Central memory CD8-positive, alpha-beta T cell (primary cell): ENCODE measurements at regions not wholly inside any gene's neighbourhood (a gene's known extent, or its start where the extent isn't known, plus 50 kb on each side); places are given as distances from the start of the nearest gene placed in this dataset.
"Not testable (repeated sequence)": the region's sequence is repeated elsewhere in the genome, so short reads cannot be mapped to it uniquely, and the experiment has no call there.

Experiments used
- ATAC-seq: fragments of 150-1000 bp; cut with Tn5 transposase; replicated peaks from 2 replicates; pipeline ENCODE4 v1.10.0; 2022; ENCODE audit warnings: mild to moderate bottlenecking, moderate FRiP score, moderate number of reproducible peaks; ENCODE audit not compliant: poor library complexity, severe bottlenecking; ENCODE audit errors: extremely low read depth
- DNase-seq, 2 donors: peaks; one replicate each; pipeline ENCODE4 v3.0.0; 2021; ENCODE audit warnings: low spot score in 2 of 2
- H3K27ac Mint-ChIP-seq: one replicate; pipeline ENCODE4 v1.8.0; 2022; ENCODE audit warnings: low read depth, mild to moderate bottlenecking, moderate library complexity, mixed read lengths
- H3K27me3 Mint-ChIP-seq: one replicate; pipeline ENCODE4 v1.8.0; 2022; ENCODE audit warnings: mixed read lengths
- H3K36me3 Mint-ChIP-seq: one replicate; pipeline ENCODE4 v1.8.0; 2022; ENCODE audit warnings: mild to moderate bottlenecking, moderate library complexity, mixed read lengths; ENCODE audit not compliant: insufficient read depth
- H3K4me1 Mint-ChIP-seq: one replicate; pipeline ENCODE4 v1.8.0; 2022; ENCODE audit warnings: mixed read lengths
- H3K4me3 Mint-ChIP-seq: one replicate; pipeline ENCODE4 v1.8.0; 2022; ENCODE audit warnings: mild to moderate bottlenecking, moderate library complexity, mixed read lengths
- H3K9me3 Mint-ChIP-seq: one replicate; pipeline ENCODE4 v1.8.0; 2022; ENCODE audit warnings: mixed read lengths

- not testable (repeated sequence) for H3K4me3 Mint-ChIP-seq, H3K9me3 Mint-ChIP-seq, ATAC-seq
These were observed 58.8 kb upstream of the ANKRD30BL start for GRCh38 chr2:132220589-132220988.

GRCh38 chr2:132221886-132222285 lies 60.1 kb upstream of the ANKRD30BL start:
- not testable (repeated sequence) for H3K27me3 Mint-ChIP-seq, H3K9me3 Mint-ChIP-seq, H3K36me3 Mint-ChIP-seq, DNase-seq, H3K27ac Mint-ChIP-seq, ATAC-seq, H3K4me1 Mint-ChIP-seq, H3K4me3 Mint-ChIP-seq

More at GRCh38 chr2:132220589-132220988, 58.8 kb upstream of the ANKRD30BL start:
- H3K36me3 Mint-ChIP-seq, DNase-seq, H3K27me3 Mint-ChIP-seq, H3K4me1 Mint-ChIP-seq, H3K27ac Mint-ChIP-seq: not testable (repeated sequence)

GRCh38 chr2:132252191-132252893 lies 90.6 kb upstream of the ANKRD30BL start:
- H3K4me1 Mint-ChIP-seq, result no peaks in the 10 kb centered on the region
- DNase-seq (no peak), ATAC-seq (no peak)
- no peaks in the 10 kb centered on the region for H3K9me3 Mint-ChIP-seq
- no peak overlapping the region for H3K27ac Mint-ChIP-seq
- H3K27me3 Mint-ChIP-seq, result no peaks in the 10 kb centered on the region
- H3K36me3 Mint-ChIP-seq, result no peaks in the 10 kb centered on the region
- no peak overlapping the region for H3K4me3 Mint-ChIP-seq

GRCh38 chr2:132252894-132253264 lies 91.1 kb upstream of the ANKRD30BL start:
- Mint-ChIP-seq H3K27ac (no peak overlapping the region), H3K4me3 (no peak overlapping the region), H3K27me3 (no peaks in the 10 kb centered on the region), H3K4me1 (no peaks in the 10 kb centered on the region), H3K9me3 (no peaks in the 10 kb centered on the region), H3K36me3 (no peaks in the 10 kb centered on the region)
- DNase-seq, result no peak
- no peak for ATAC-seq

GRCh38 chr2:132253496-132254305 lies 91.9 kb upstream of the ANKRD30BL start:
- H3K4me1 Mint-ChIP-seq, result no peaks in the 10 kb centered on the region
- H3K4me3 Mint-ChIP-seq, result no peak overlapping the region
- no peaks in the 10 kb centered on the region for H3K36me3 Mint-ChIP-seq
- no peak for DNase-seq
- no peak overlapping the region for H3K27ac Mint-ChIP-seq
- no peaks in the 10 kb centered on the region for H3K27me3 Mint-ChIP-seq
- no peak for ATAC-seq
- H3K9me3 Mint-ChIP-seq, result no peaks in the 10 kb centered on the region

- ATAC-seq, H3K4me1 Mint-ChIP-seq, H3K36me3 Mint-ChIP-seq, H3K9me3 Mint-ChIP-seq, H3K4me3 Mint-ChIP-seq, H3K27me3 Mint-ChIP-seq, H3K27ac Mint-ChIP-seq, DNase-seq: not testable (repeated sequence)
These were observed 92.7 kb upstream of the ANKRD30BL start for GRCh38 chr2:132254306-132254919.

GRCh38 chr2:132255714-132256113 lies 94.0 kb upstream of the ANKRD30BL start:
- no peaks in the 10 kb centered on the region for H3K9me3 Mint-ChIP-seq
- H3K27me3 Mint-ChIP-seq, result no peaks in the 10 kb centered on the region
- no peak overlapping the region for H3K27ac Mint-ChIP-seq
- H3K4me3 Mint-ChIP-seq, result no peak overlapping the region
- DNase-seq, result no peak
- no peaks in the 10 kb centered on the region for H3K4me1 Mint-ChIP-seq
- H3K36me3 Mint-ChIP-seq, result no peaks in the 10 kb centered on the region
- no peak for ATAC-seq

- no peaks in the 10 kb centered on the region for H3K36me3 Mint-ChIP-seq
- ATAC-seq (no peak), DNase-seq (no peak)
- no peaks in the 10 kb centered on the region for H3K27me3 Mint-ChIP-seq
- no peak overlapping the region for H3K4me3 Mint-ChIP-seq
- no peak overlapping the region for H3K27ac Mint-ChIP-seq
- no peaks in the 10 kb centered on the region for H3K9me3 Mint-ChIP-seq
- no peaks in the 10 kb centered on the region for H3K4me1 Mint-ChIP-seq
These were observed 94.6 kb upstream of the ANKRD30BL start for GRCh38 chr2:132256251-132256902.

GRCh38 chr2:132256903-132257300 lies 95.2 kb upstream of the ANKRD30BL start:
- DNase-seq, H3K27me3 Mint-ChIP-seq, H3K4me3 Mint-ChIP-seq, H3K27ac Mint-ChIP-seq, H3K9me3 Mint-ChIP-seq, ATAC-seq, H3K36me3 Mint-ChIP-seq, H3K4me1 Mint-ChIP-seq: not testable (repeated sequence)

GRCh38 chr2:132257301-132258171 lies 95.8 kb upstream of the ANKRD30BL start:
- not testable (repeated sequence) for H3K27ac Mint-ChIP-seq, DNase-seq, H3K36me3 Mint-ChIP-seq, ATAC-seq, H3K4me3 Mint-ChIP-seq, H3K27me3 Mint-ChIP-seq, H3K9me3 Mint-ChIP-seq, H3K4me1 Mint-ChIP-seq

GRCh38 chr2:132259276-132259675 lies 97.5 kb upstream of the ANKRD30BL start:
- not testable (repeated sequence) for H3K27ac Mint-ChIP-seq

GRCh38 chr2:132265595-132265994 lies 103.8 kb upstream of the ANKRD30BL start:
- not testable (repeated sequence) for H3K36me3 Mint-ChIP-seq, H3K4me1 Mint-ChIP-seq, ATAC-seq, DNase-seq, H3K4me3 Mint-ChIP-seq, H3K27me3 Mint-ChIP-seq, H3K27ac Mint-ChIP-seq, H3K9me3 Mint-ChIP-seq

More at GRCh38 chr2:132259276-132259675, 97.5 kb upstream of the ANKRD30BL start:
- H3K27me3 Mint-ChIP-seq, H3K36me3 Mint-ChIP-seq, ATAC-seq, H3K9me3 Mint-ChIP-seq, H3K4me1 Mint-ChIP-seq, DNase-seq, H3K4me3 Mint-ChIP-seq: not testable (repeated sequence)
